ENCODE measurements at regions not wholly inside any gene's neighbourhood (a gene's known extent, or its start where the extent isn't known, plus 50 kb on each side); places are given as distances from the start of the nearest gene placed in this dataset.

DNA sequence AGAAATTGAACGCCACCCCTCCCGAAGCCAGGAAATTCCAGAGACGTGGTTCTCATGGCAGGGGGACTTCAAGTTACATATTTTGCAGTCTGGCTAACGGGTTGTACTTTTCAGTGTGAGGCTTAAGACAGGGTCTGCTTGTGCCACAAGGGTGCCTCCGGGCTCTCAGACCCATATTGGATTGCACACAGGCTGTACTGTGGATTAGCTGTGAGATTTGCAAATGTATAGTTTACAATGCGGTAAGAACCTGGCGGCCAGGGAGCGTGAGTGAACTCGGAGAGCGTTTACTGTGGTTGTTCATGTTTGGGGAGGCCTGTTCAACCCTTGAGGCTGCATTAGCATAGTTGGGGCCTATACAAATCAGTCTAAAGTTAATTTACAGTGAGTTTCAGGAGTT is 143.9 kb upstream of the SIX2 start:
- H3K27ac ChIP-seq (replicated peaks) = no peak overlapping the region
- no peak overlapping the region for H3K4me3 ChIP-seq (replicated peaks; ENCODE audit: insufficient read depth, low read length)
- TF ChIP-seq, protein P1, sequence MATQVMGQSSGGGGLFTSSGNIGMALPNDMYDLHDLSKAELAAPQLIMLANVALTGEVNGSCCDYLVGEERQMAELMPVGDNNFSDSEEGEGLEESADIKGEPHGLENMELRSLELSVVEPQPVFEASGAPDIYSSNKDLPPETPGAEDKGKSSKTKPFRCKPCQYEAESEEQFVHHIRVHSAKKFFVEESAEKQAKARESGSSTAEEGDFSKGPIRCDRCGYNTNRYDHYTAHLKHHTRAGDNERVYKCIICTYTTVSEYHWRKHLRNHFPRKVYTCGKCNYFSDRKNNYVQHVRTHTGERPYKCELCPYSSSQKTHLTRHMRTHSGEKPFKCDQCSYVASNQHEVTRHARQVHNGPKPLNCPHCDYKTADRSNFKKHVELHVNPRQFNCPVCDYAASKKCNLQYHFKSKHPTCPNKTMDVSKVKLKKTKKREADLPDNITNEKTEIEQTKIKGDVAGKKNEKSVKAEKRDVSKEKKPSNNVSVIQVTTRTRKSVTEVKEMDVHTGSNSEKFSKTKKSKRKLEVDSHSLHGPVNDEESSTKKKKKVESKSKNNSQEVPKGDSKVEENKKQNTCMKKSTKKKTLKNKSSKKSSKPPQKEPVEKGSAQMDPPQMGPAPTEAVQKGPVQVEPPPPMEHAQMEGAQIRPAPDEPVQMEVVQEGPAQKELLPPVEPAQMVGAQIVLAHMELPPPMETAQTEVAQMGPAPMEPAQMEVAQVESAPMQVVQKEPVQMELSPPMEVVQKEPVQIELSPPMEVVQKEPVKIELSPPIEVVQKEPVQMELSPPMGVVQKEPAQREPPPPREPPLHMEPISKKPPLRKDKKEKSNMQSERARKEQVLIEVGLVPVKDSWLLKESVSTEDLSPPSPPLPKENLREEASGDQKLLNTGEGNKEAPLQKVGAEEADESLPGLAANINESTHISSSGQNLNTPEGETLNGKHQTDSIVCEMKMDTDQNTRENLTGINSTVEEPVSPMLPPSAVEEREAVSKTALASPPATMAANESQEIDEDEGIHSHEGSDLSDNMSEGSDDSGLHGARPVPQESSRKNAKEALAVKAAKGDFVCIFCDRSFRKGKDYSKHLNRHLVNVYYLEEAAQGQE (IDR thresholded peaks at IDR 0.05; ENCODE audit: insufficient replicate concordance, low read depth) = no peak
- TF ChIP-seq POLR2AphosphoS5 (IDR thresholded peaks at IDR 0.05; ENCODE audit: low read depth) = no peak
- TF ChIP-seq, protein P2, sequence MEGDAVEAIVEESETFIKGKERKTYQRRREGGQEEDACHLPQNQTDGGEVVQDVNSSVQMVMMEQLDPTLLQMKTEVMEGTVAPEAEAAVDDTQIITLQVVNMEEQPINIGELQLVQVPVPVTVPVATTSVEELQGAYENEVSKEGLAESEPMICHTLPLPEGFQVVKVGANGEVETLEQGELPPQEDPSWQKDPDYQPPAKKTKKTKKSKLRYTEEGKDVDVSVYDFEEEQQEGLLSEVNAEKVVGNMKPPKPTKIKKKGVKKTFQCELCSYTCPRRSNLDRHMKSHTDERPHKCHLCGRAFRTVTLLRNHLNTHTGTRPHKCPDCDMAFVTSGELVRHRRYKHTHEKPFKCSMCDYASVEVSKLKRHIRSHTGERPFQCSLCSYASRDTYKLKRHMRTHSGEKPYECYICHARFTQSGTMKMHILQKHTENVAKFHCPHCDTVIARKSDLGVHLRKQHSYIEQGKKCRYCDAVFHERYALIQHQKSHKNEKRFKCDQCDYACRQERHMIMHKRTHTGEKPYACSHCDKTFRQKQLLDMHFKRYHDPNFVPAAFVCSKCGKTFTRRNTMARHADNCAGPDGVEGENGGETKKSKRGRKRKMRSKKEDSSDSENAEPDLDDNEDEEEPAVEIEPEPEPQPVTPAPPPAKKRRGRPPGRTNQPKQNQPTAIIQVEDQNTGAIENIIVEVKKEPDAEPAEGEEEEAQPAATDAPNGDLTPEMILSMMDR (IDR thresholded peaks at IDR 0.05; ENCODE audit: insufficient read depth, low read length) = no peak
- no peak for TF ChIP-seq SPI1 (IDR thresholded peaks at IDR 0.05; ENCODE audit: borderline replicate concordance, low read depth)
- no peak for TF ChIP-seq GABPA (IDR thresholded peaks at IDR 0.05; ENCODE audit: low read depth)
- DNase-seq (ENCODE audit: low read depth in 1 of 2, low spot score in 1 of 2) = no peak
- H3K27me3 ChIP-seq (ENCODE audit: insufficient read depth, poor library complexity, severe bottlenecking) = no peaks in the 10 kb centered on the region

DNA sequence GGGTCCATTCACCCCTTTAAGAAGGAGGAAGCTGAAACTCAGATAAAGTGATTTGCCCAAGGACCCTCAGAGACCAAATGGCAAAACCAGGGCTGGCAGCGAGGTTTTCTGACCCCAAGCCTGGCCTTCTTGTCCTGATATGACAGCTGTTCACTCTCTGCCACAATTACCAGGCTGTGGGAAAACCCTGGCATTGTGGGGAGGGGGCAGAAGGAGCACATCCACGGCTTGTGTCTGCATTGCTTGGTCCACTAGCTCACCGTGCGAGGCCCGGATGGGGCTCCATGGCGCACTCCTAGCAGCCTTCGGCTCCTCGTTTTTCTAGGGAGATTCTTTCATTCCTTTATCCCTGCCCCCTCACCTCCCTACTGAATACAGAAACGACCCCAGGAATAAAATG is 143.4 kb upstream of the SIX2 start:
- TF ChIP-seq SPI1 (IDR thresholded peaks at IDR 0.05; ENCODE audit: borderline replicate concordance, low read depth) = no peak
- TF ChIP-seq, protein P2 (IDR thresholded peaks at IDR 0.05; ENCODE audit: insufficient read depth, low read length) = no peak
- TF ChIP-seq, protein P1 (IDR thresholded peaks at IDR 0.05; ENCODE audit: insufficient replicate concordance, low read depth) = no peak
- no peak for TF ChIP-seq POLR2AphosphoS5 (IDR thresholded peaks at IDR 0.05; ENCODE audit: low read depth)
- TF ChIP-seq GABPA (IDR thresholded peaks at IDR 0.05; ENCODE audit: low read depth) = no peak
- no peak for DNase-seq (ENCODE audit: low read depth in 1 of 2, low spot score in 1 of 2)
- Histone ChIP-seq H3K4me3 (replicated peaks; ENCODE audit: insufficient read depth, low read length) (no peak overlapping the region), H3K27ac (replicated peaks) (no peak overlapping the region), H3K27me3 (ENCODE audit: insufficient read depth, poor library complexity, severe bottlenecking) (no peaks in the 10 kb centered on the region)

DNA sequence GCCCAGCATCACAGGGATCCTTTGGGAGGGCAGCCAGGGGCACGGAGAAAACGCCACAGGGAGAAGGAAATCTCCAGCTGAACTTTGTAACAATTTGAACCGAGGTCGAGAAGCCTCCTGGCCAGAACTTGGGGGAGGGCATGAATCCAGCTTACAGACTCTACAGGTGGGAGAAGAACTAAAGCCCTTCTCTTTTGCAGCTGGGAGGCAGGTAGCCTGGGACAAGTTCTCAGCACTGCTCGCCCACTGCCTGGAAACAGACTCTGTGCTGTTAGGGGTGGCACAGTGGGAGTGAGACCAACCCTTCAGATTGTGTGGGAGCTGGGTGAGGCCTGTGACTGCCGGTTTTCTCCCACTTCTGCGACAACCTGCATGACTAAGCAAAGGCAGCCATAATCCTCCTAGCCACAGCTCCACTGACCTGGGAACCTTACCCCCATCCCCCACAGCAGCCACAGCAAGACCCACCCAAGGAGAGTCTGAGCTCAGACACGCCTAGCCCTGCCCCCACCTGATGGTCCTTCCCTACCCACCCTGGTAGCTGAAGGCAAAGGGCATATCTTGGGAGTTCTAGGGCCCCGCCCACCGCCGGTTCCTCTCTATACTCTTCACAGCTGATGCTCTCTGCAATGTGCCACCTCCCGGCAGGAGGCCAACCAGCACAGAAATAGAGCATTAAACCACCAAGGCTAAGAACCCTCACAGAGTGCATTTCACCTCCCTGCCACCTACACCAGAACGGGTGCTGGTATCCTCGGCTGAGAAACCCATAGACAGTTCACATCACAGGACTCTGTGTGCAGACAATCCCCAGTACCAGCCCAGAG is 136.0 kb upstream of the SIX2 start:
- Histone ChIP-seq H3K4me3 (replicated peaks; ENCODE audit: insufficient read depth, low read length) (peak overlapping the region; percentile 5; the same call in 1 of the 2 replicates), H3K27me3 (ENCODE audit: insufficient read depth, poor library complexity, severe bottlenecking) (no peaks in the 10 kb centered on the region), H3K27ac (replicated peaks) (no peak overlapping the region)
- TF ChIP-seq SPI1 (IDR thresholded peaks at IDR 0.05; ENCODE audit: borderline replicate concordance, low read depth) (no peak), GABPA (IDR thresholded peaks at IDR 0.05; ENCODE audit: low read depth) (no peak), POLR2AphosphoS5 (IDR thresholded peaks at IDR 0.05; ENCODE audit: low read depth) (no peak)
- TF ChIP-seq, protein P2 (IDR thresholded peaks at IDR 0.05; ENCODE audit: insufficient read depth, low read length) = no peak
- TF ChIP-seq, protein P1 (IDR thresholded peaks at IDR 0.05; ENCODE audit: insufficient replicate concordance, low read depth) = no peak
- DNase-seq (ENCODE audit: low read depth in 1 of 2, low spot score in 1 of 2) = no peak
